ENCODE measurements at regions not wholly inside any gene's neighbourhood (a gene's known extent, or its start where the extent isn't known, plus 50 kb on each side); places are given as distances from the start of the nearest gene placed in this dataset.

DNA sequence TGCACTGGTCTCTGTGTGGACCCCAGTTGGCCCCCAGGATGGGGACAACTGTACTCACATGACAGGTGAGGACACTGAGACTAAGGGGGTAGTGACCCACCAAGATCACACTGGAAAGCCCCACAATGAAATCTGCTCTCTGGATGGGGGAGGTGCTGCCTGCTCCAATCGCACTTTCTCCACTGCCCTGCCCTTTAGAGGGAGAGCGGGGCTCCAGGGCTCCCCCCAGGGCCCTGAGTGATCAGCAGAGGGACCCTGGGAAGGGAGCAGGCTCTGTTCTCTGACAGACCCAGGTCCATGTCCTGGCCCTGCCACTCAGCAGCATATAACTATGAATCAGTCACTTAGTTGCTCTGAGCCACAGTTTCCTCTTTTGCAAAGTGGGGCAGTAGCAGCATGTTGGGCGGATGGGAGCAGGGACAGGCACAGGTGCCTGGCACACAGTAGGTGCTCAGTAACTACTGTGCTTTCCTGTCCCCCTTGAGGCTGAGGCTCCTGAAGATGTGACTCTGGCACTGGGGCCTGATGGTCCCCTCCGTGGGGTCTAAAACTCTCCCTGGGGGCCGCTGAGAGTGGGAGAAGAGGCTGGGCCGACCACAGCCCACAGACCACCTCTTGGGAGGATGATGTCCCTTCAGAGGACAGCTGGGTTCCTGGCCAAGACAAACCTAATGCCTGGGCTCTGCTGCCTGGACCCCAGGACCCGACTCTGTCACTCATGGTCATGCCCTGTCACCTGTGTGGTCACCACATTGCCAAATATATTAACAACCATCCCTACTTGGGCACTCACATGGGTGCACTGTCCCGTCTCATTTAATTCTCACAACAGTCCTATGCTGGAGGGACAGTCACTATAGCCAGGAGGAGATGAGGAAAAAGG, 222.7 kb downstream of the PTPRU start:
- TF ChIP-seq CSDC2 (CRISPR knock-in tag; IDR thresholded peaks at IDR 0.05) (no peak), SNAI2 (CRISPR knock-in tag; IDR thresholded peaks at IDR 0.05) (no peak), RARB (CRISPR knock-in tag; IDR thresholded peaks at IDR 0.05) (no peak)
- TF ChIP-seq, protein P1, sequence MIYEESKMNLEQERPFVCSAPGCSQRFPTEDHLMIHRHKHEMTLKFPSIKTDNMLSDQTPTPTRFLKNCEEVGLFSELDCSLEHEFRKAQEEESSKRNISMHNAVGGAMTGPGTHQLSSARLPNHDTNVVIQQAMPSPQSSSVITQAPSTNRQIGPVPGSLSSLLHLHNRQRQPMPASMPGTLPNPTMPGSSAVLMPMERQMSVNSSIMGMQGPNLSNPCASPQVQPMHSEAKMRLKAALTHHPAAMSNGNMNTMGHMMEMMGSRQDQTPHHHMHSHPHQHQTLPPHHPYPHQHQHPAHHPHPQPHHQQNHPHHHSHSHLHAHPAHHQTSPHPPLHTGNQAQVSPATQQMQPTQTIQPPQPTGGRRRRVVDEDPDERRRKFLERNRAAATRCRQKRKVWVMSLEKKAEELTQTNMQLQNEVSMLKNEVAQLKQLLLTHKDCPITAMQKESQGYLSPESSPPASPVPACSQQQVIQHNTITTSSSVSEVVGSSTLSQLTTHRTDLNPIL (CRISPR knock-in tag; IDR thresholded peaks at IDR 0.05; ENCODE audit: low read depth) = no peak
- ATAC-seq = no peak

DNA sequence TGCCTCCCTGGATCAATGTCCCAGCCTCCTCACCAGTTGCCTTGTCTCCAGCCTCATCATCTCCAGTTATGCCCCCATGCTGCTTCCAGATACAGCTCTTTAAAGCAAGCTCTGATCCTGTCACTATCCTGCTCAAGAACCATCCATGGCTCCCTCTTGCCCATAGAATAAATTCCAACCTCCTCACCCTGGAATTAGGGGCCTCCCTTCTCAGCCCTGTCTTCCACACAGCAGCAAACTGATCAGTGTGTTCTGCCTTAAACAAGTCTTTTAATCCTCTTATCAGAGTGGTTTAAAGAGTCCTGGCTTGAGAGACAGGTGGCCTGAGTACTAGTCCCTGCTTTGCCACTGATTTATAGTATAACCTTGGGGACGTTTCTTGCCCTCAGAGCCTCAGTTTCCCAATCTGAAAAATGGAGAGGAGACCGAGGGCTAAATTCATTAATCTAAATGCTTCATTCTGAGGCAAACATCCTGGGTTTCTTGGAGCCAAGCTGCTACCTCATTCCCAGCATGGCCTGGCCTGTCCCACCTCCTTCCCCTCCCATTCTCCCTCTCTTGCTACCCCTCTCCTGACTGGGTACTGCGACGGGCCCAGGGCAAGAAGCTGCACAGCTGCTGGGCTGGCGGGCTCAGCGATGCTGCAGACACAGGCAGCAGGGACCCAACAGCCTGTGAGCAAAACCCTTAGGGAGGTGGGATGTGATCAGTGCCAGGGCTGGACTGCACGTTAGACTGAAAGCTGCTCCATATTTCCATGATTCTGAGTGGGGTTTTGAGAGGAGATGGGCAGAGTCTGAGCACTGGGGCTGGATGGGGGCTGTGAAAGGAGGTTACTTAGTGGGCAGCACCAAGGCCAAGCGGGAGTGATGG, 221.4 kb downstream of the PTPRU start:
- TF ChIP-seq TCF4 (CRISPR knock-in tag; IDR thresholded peaks at IDR 0.05; ENCODE audit: borderline replicate concordance) = no peak
- no peak for TF ChIP-seq PPARA (CRISPR knock-in tag; IDR thresholded peaks at IDR 0.05; ENCODE audit: borderline replicate concordance)
- TF ChIP-seq, protein P2, sequence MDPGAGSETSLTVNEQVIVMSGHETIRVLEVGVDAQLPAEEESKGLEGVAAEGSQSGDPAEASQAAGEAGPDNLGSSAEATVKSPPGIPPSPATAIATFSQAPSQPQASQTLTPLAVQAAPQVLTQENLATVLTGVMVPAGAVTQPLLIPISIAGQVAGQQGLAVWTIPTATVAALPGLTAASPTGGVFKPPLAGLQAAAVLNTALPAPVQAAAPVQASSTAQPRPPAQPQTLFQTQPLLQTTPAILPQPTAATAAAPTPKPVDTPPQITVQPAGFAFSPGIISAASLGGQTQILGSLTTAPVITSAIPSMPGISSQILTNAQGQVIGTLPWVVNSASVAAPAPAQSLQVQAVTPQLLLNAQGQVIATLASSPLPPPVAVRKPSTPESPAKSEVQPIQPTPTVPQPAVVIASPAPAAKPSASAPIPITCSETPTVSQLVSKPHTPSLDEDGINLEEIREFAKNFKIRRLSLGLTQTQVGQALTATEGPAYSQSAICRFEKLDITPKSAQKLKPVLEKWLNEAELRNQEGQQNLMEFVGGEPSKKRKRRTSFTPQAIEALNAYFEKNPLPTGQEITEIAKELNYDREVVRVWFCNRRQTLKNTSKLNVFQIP (CRISPR knock-in tag; IDR thresholded peaks at IDR 0.05; ENCODE audit: borderline replicate concordance, low read depth) = no peak
- TF ChIP-seq, protein P1 (CRISPR knock-in tag; IDR thresholded peaks at IDR 0.05; ENCODE audit: low read depth) = no peak
- TF ChIP-seq ESRRG (CRISPR knock-in tag; IDR thresholded peaks at IDR 0.05) = no peak
- TF ChIP-seq CSDC2 (CRISPR knock-in tag; IDR thresholded peaks at IDR 0.05) = no peak
- TF ChIP-seq OSR1 (CRISPR knock-in tag; IDR thresholded peaks at IDR 0.05) = no peak
- no peak for TF ChIP-seq ISL1 (CRISPR knock-in tag; IDR thresholded peaks at IDR 0.05)
- no peak for TF ChIP-seq ZNF565 (CRISPR knock-in tag; conservative IDR thresholded peaks at IDR 0.05; ENCODE audit: low read depth)
- TF ChIP-seq GLIS3 (CRISPR knock-in tag; IDR thresholded peaks at IDR 0.05) = no peak
- TF ChIP-seq, protein P3, sequence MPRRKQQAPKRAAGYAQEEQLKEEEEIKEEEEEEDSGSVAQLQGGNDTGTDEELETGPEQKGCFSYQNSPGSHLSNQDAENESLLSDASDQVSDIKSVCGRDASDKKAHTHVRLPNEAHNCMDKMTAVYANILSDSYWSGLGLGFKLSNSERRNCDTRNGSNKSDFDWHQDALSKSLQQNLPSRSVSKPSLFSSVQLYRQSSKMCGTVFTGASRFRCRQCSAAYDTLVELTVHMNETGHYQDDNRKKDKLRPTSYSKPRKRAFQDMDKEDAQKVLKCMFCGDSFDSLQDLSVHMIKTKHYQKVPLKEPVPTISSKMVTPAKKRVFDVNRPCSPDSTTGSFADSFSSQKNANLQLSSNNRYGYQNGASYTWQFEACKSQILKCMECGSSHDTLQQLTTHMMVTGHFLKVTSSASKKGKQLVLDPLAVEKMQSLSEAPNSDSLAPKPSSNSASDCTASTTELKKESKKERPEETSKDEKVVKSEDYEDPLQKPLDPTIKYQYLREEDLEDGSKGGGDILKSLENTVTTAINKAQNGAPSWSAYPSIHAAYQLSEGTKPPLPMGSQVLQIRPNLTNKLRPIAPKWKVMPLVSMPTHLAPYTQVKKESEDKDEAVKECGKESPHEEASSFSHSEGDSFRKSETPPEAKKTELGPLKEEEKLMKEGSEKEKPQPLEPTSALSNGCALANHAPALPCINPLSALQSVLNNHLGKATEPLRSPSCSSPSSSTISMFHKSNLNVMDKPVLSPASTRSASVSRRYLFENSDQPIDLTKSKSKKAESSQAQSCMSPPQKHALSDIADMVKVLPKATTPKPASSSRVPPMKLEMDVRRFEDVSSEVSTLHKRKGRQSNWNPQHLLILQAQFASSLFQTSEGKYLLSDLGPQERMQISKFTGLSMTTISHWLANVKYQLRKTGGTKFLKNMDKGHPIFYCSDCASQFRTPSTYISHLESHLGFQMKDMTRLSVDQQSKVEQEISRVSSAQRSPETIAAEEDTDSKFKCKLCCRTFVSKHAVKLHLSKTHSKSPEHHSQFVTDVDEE (CRISPR knock-in tag; IDR thresholded peaks at IDR 0.05) = no peak
- no peak for TF ChIP-seq ZFP3 (CRISPR knock-in tag; IDR thresholded peaks at IDR 0.05)
- TF ChIP-seq, protein P4, sequence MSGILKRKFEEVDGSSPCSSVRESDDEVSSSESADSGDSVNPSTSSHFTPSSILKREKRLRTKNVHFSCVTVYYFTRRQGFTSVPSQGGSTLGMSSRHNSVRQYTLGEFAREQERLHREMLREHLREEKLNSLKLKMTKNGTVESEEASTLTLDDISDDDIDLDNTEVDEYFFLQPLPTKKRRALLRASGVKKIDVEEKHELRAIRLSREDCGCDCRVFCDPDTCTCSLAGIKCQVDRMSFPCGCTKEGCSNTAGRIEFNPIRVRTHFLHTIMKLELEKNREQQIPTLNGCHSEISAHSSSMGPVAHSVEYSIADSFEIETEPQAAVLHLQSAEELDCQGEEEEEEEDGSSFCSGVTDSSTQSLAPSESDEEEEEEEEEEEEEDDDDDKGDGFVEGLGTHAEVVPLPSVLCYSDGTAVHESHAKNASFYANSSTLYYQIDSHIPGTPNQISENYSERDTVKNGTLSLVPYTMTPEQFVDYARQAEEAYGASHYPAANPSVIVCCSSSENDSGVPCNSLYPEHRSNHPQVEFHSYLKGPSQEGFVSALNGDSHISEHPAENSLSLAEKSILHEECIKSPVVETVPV (CRISPR knock-in tag; IDR thresholded peaks at IDR 0.05) = no peak
- no peak for TF ChIP-seq ARNTL (CRISPR knock-in tag; IDR thresholded peaks at IDR 0.05; ENCODE audit: borderline replicate concordance, low read depth)
- TF ChIP-seq ZNF70 (CRISPR knock-in tag; IDR thresholded peaks at IDR 0.05) = no peak
- no peak for TF ChIP-seq SNAI2 (CRISPR knock-in tag; IDR thresholded peaks at IDR 0.05)
- no peak for ATAC-seq

DNA sequence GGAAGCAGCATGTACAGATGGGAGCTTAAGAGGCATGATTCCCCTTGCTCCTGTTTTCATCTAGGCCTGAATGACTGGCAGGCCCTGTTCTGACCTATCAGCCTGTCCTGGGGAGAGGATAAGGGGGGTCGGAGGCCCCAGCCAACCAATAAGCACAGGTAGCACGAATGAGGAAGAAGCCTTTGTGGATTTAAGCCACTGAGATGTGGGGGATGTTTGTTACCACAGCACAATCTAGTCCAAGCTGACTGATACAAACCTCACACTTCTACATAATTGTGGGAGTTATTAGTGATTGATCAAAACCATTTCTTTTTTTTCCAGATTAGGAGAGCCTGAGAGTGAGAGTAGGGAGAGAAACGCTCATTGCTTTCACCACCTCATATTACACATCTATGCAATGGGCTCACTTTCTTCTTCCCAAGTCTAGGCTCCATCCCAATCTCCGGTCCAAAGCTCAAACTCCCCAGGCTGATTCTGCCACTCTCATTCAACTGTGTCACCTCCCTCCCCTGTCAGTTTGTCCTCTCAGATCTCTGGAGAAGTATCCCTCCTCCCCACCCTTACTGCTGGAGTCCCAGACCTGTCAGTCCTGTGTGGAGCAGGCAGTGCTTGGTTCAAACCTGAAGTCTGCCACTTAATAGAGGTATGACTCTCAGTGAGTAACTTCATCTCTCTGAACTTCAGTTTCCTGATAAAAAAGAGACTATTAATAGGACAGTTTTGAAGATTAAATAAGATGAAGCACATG, 220.5 kb downstream of the PTPRU start:
- no peak for ATAC-seq
- TF ChIP-seq, protein P2 (CRISPR knock-in tag; IDR thresholded peaks at IDR 0.05; ENCODE audit: borderline replicate concordance, low read depth) = no peak
- no peak for TF ChIP-seq ZNF8 (CRISPR knock-in tag; IDR thresholded peaks at IDR 0.05)
- no peak for TF ChIP-seq ZC3H10 (CRISPR knock-in tag; IDR thresholded peaks at IDR 0.05)
- no peak for TF ChIP-seq TOX (CRISPR knock-in tag; IDR thresholded peaks at IDR 0.05; ENCODE audit: borderline replicate concordance)
- TF ChIP-seq ZFP30 (CRISPR knock-in tag; IDR thresholded peaks at IDR 0.05) = no peak
- TF ChIP-seq, protein P4 (CRISPR knock-in tag; IDR thresholded peaks at IDR 0.05) = no peak
- no peak for TF ChIP-seq ZNF70 (CRISPR knock-in tag; IDR thresholded peaks at IDR 0.05)
- no peak for TF ChIP-seq ARNTL (CRISPR knock-in tag; IDR thresholded peaks at IDR 0.05; ENCODE audit: borderline replicate concordance, low read depth)
- no peak for TF ChIP-seq RARB (CRISPR knock-in tag; IDR thresholded peaks at IDR 0.05)
- no peak for TF ChIP-seq ZNF565 (CRISPR knock-in tag; conservative IDR thresholded peaks at IDR 0.05; ENCODE audit: low read depth)
- TF ChIP-seq ISL1 (CRISPR knock-in tag; IDR thresholded peaks at IDR 0.05) = no peak
- TF ChIP-seq SNAI2 (CRISPR knock-in tag; IDR thresholded peaks at IDR 0.05) = no peak
- TF ChIP-seq OSR1 (CRISPR knock-in tag; IDR thresholded peaks at IDR 0.05) = no peak
- no peak for TF ChIP-seq GLIS3 (CRISPR knock-in tag; IDR thresholded peaks at IDR 0.05)
- TF ChIP-seq ZFP3 (CRISPR knock-in tag; IDR thresholded peaks at IDR 0.05) = no peak
